Esophagus squamous epithelium (tissue), 4 donors: ENCODE measurements at regions not wholly inside any gene's neighbourhood (a gene's known extent, or its start where the extent isn't known, plus 50 kb on each side); places are given as distances from the start of the nearest gene placed in this dataset.

ENCODE experiments used
- POLR2A ChIP-seq, 4 donors: fragments of 450-650 bp; IDR thresholded peaks; one replicate each; pipeline ENCODE4 v1.6.1; 2017; ENCODE audit warnings: antibody characterized with exemption in 4 of 4, mild to moderate bottlenecking in 4 of 4, moderate library complexity in 3 of 4
- TF ChIP-seq, protein P1 (sequence below), 6 experiments: fragments of 450-650 bp in 4 of 6; fragments of 200-600 bp in 2 of 6; sonication (generic) in 2 of 6; IDR thresholded peaks; one replicate each; pipeline ENCODE4 v1.5.1; 2016 to 2019; ENCODE audit warnings: antibody characterized with exemption in 6 of 6, mild to moderate bottlenecking in 4 of 6, moderate library complexity in 4 of 6

DNA sequence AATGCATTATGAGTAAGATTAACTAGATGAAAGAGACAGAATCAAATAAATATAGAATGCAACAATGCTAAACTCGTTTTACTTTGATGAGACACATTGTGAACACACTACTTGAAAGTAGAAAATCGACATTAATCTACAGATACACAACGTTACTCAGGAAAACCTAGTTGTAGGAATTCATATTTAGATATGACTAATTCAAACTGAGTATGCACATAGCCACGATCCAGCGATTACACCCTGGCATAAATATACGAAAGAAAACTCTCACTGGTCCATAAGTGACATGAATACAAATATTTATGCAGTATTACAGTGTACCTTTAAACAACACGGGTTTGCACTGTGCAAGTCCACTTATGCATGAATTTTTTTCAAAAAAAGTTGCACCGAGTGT is 485.6 kb downstream of the TMX3 start:
- TF ChIP-seq, protein P1, sequence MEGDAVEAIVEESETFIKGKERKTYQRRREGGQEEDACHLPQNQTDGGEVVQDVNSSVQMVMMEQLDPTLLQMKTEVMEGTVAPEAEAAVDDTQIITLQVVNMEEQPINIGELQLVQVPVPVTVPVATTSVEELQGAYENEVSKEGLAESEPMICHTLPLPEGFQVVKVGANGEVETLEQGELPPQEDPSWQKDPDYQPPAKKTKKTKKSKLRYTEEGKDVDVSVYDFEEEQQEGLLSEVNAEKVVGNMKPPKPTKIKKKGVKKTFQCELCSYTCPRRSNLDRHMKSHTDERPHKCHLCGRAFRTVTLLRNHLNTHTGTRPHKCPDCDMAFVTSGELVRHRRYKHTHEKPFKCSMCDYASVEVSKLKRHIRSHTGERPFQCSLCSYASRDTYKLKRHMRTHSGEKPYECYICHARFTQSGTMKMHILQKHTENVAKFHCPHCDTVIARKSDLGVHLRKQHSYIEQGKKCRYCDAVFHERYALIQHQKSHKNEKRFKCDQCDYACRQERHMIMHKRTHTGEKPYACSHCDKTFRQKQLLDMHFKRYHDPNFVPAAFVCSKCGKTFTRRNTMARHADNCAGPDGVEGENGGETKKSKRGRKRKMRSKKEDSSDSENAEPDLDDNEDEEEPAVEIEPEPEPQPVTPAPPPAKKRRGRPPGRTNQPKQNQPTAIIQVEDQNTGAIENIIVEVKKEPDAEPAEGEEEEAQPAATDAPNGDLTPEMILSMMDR (IDR thresholded peaks at IDR 0.05) = no peak
- TF ChIP-seq POLR2A (IDR thresholded peaks at IDR 0.05) = no peak
